ENCODE measurements at regions not wholly inside any gene's neighbourhood (a gene's known extent, or its start where the extent isn't known, plus 50 kb on each side); places are given as distances from the start of the nearest gene placed in this dataset.
A peak's percentile ranks its signal among the peaks of the same experiment; 100 is the strongest.

DNA sequence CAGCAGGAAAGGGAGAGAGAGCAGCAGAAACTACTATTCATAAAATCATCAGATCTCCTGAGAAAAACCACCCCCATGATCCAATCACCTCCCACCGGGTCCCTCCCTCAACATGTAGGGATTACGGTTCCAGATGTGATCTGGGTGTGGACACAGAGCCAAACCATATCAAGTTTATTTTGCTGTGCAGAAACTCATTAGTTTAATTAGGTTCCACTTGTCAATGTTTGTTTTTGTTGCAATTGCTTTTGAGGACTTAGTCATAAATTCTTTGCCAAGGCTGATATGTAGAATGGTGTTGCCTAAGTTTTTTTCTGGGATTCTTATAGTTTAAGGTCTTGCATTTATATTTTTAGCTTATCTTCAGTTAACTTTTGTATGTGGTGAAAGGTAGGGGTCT lies 422.0 kb upstream of the HS3ST5 start:
- TF ChIP-seq YY1 (IDR thresholded peaks at IDR 0.05; ENCODE audit: insufficient read depth, insufficient read length) (no peak), SUZ12 (IDR thresholded peaks at IDR 0.05; ENCODE audit: extremely low read depth, insufficient read depth, insufficient read length) (no peak), ZNF274 (IDR thresholded peaks at IDR 0.05; ENCODE audit: low read depth, low read length) (no peak)
- Histone ChIP-seq H3K4me1 (ENCODE audit: insufficient read depth, insufficient read length) (no peaks in the 10 kb centered on the region), H3K9ac (ENCODE audit: insufficient read length, low read depth) (no peak overlapping the region), H3K36me3 (ENCODE audit: insufficient read depth, insufficient read length, low read length) (no peaks in the 10 kb centered on the region), H3K4me3 (ENCODE audit: insufficient read length, low read depth) (no peak overlapping the region), H3K9me3 (ENCODE audit: insufficient read depth, low read length) (no peaks in the 10 kb centered on the region), H3K27me3 (ENCODE audit: insufficient read depth, insufficient read length) (no peaks in the 10 kb centered on the region)
- no peak for DNase-seq (ENCODE audit: low read depth, low spot score)

DNA sequence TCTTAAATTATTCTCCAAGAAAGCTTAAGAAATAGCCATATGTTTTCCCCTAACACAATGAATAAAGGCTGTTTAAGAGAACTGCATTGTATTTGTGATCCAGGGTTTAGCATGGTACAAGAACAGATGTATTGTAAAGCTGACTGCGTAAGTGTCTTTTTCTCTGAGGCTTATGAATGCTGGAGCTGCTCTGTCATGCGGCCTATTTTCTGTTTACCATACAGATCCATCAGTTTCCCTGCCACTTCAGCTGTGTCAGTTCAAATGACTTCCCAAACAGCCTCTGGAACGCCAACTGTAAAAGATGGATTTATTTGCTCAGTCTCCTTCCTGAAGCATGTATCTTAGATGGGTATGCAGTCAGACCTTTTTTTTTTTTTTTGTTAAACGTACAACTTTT lies 419.3 kb upstream of the HS3ST5 start:
- H3K27me3 ChIP-seq (ENCODE audit: insufficient read depth, insufficient read length) = no peaks in the 10 kb centered on the region
- H3K36me3 ChIP-seq (ENCODE audit: insufficient read depth, insufficient read length, low read length) = no peaks in the 10 kb centered on the region
- TF ChIP-seq SUZ12 (IDR thresholded peaks at IDR 0.05; ENCODE audit: extremely low read depth, insufficient read depth, insufficient read length) (no peak), ZNF274 (IDR thresholded peaks at IDR 0.05; ENCODE audit: low read depth, low read length) (no peak), YY1 (IDR thresholded peaks at IDR 0.05; ENCODE audit: insufficient read depth, insufficient read length) (no peak)
- no peak for DNase-seq (ENCODE audit: low read depth, low spot score)
- no peaks in the 10 kb centered on the region for H3K4me1 ChIP-seq (ENCODE audit: insufficient read depth, insufficient read length)
- H3K4me3 ChIP-seq (ENCODE audit: insufficient read length, low read depth) = no peak overlapping the region
- H3K9me3 ChIP-seq (ENCODE audit: insufficient read depth, low read length) = no peaks in the 10 kb centered on the region
- no peak overlapping the region for H3K9ac ChIP-seq (ENCODE audit: insufficient read length, low read depth)

DNA sequence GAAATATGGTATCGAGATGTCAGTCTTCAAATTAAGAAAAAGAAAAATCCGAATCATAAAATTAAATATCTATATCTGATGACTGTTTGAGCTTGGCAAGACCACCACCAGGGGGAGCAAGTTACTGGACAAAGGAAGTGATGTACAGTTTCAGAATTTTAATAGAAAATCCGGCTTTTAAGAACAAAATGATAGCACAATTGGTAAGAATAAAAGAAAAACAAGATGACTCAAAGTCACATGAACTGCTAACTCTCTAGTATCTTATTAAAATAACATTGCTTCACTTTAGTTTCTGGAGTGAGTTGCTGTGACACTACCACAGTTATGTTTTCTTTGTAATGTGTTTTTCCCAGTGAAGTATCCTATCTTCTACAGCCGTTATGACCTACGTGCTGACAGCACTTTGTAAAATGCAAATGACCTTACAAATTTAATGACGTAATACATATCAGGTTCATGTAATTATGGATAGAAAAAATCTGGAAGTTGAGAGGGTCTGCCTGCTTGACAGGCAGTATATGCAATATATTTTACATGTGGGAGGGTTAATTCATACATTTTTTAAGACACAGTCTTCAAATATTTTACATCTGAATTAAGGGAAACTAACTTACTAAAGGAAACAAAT lies 405.3 kb upstream of the HS3ST5 start:
- DNase-seq (ENCODE audit: low read depth, low spot score) = peak; percentile 2

GRCh38 chr6:114740547-114740946 lies 397.7 kb upstream of the HS3ST5 start:
- Histone ChIP-seq H3K36me3 (ENCODE audit: insufficient read depth, insufficient read length, low read length) (no peaks in the 10 kb centered on the region), H3K27me3 (ENCODE audit: insufficient read depth, insufficient read length) (no peaks in the 10 kb centered on the region), H3K9me3 (ENCODE audit: insufficient read depth, low read length) (no peaks in the 10 kb centered on the region), H3K4me3 (ENCODE audit: insufficient read length, low read depth) (no peak overlapping the region), H3K9ac (ENCODE audit: insufficient read length, low read depth) (no peak overlapping the region), H3K4me1 (ENCODE audit: insufficient read depth, insufficient read length) (no peaks in the 10 kb centered on the region)
- TF ChIP-seq YY1 (IDR thresholded peaks at IDR 0.05; ENCODE audit: insufficient read depth, insufficient read length) (no peak), SUZ12 (IDR thresholded peaks at IDR 0.05; ENCODE audit: extremely low read depth, insufficient read depth, insufficient read length) (no peak), ZNF274 (IDR thresholded peaks at IDR 0.05; ENCODE audit: low read depth, low read length) (no peak)
- no peak for DNase-seq (ENCODE audit: low read depth, low spot score)

More for the DNA sequence above, 405.3 kb upstream of the HS3ST5 start:
- H3K4me3 ChIP-seq (ENCODE audit: insufficient read length, low read depth) = no peak overlapping the region
- no peaks in the 10 kb centered on the region for H3K27me3 ChIP-seq (ENCODE audit: insufficient read depth, insufficient read length)
- no peaks in the 10 kb centered on the region for H3K4me1 ChIP-seq (ENCODE audit: insufficient read depth, insufficient read length)
- no peaks in the 10 kb centered on the region for H3K9me3 ChIP-seq (ENCODE audit: insufficient read depth, low read length)
- H3K36me3 ChIP-seq (ENCODE audit: insufficient read depth, insufficient read length, low read length) = no peaks in the 10 kb centered on the region
- no peak overlapping the region for H3K9ac ChIP-seq (ENCODE audit: insufficient read length, low read depth)
- no peak for TF ChIP-seq ZNF274 (IDR thresholded peaks at IDR 0.05; ENCODE audit: low read depth, low read length)
- TF ChIP-seq SUZ12 (IDR thresholded peaks at IDR 0.05; ENCODE audit: extremely low read depth, insufficient read depth, insufficient read length) = no peak
- no peak for TF ChIP-seq YY1 (IDR thresholded peaks at IDR 0.05; ENCODE audit: insufficient read depth, insufficient read length)

GRCh38 chr6:114739656-114740055 lies 396.8 kb upstream of the HS3ST5 start:
- no peak for DNase-seq (ENCODE audit: low read depth, low spot score)
- no peaks in the 10 kb centered on the region for H3K27me3 ChIP-seq (ENCODE audit: insufficient read depth, insufficient read length)
- no peak overlapping the region for H3K9ac ChIP-seq (ENCODE audit: insufficient read length, low read depth)
- TF ChIP-seq YY1 (IDR thresholded peaks at IDR 0.05; ENCODE audit: insufficient read depth, insufficient read length) = no peak
- no peak for TF ChIP-seq SUZ12 (IDR thresholded peaks at IDR 0.05; ENCODE audit: extremely low read depth, insufficient read depth, insufficient read length)
- no peak for TF ChIP-seq ZNF274 (IDR thresholded peaks at IDR 0.05; ENCODE audit: low read depth, low read length)
- no peak overlapping the region for H3K4me3 ChIP-seq (ENCODE audit: insufficient read length, low read depth)
- no peaks in the 10 kb centered on the region for H3K9me3 ChIP-seq (ENCODE audit: insufficient read depth, low read length)
- no peaks in the 10 kb centered on the region for H3K36me3 ChIP-seq (ENCODE audit: insufficient read depth, insufficient read length, low read length)
- no peaks in the 10 kb centered on the region for H3K4me1 ChIP-seq (ENCODE audit: insufficient read depth, insufficient read length)

GRCh38 chr6:114735025-114735735 lies 392.4 kb upstream of the HS3ST5 start:
- H3K27me3 ChIP-seq (ENCODE audit: insufficient read depth, insufficient read length) = no peaks in the 10 kb centered on the region
- H3K36me3 ChIP-seq (ENCODE audit: insufficient read depth, insufficient read length, low read length) = no peaks in the 10 kb centered on the region
- TF ChIP-seq SUZ12 (IDR thresholded peaks at IDR 0.05; ENCODE audit: extremely low read depth, insufficient read depth, insufficient read length) = no peak
- no peak for TF ChIP-seq YY1 (IDR thresholded peaks at IDR 0.05; ENCODE audit: insufficient read depth, insufficient read length)

GRCh38 chr6:114733596-114733995 lies 390.8 kb upstream of the HS3ST5 start:
- no peak overlapping the region for H3K4me3 ChIP-seq (ENCODE audit: insufficient read length, low read depth)
- TF ChIP-seq SUZ12 (IDR thresholded peaks at IDR 0.05; ENCODE audit: extremely low read depth, insufficient read depth, insufficient read length) (no peak), YY1 (IDR thresholded peaks at IDR 0.05; ENCODE audit: insufficient read depth, insufficient read length) (no peak), ZNF274 (IDR thresholded peaks at IDR 0.05; ENCODE audit: low read depth, low read length) (no peak)
- H3K4me1 ChIP-seq (ENCODE audit: insufficient read depth, insufficient read length) = no peaks in the 10 kb centered on the region
- no peaks in the 10 kb centered on the region for H3K36me3 ChIP-seq (ENCODE audit: insufficient read depth, insufficient read length, low read length)
- no peak overlapping the region for H3K9ac ChIP-seq (ENCODE audit: insufficient read length, low read depth)
- no peaks in the 10 kb centered on the region for H3K9me3 ChIP-seq (ENCODE audit: insufficient read depth, low read length)
- DNase-seq (ENCODE audit: low read depth, low spot score) = no peak
- no peaks in the 10 kb centered on the region for H3K27me3 ChIP-seq (ENCODE audit: insufficient read depth, insufficient read length)

More at GRCh38 chr6:114735025-114735735, 392.4 kb upstream of the HS3ST5 start:
- Histone ChIP-seq H3K9ac (ENCODE audit: insufficient read length, low read depth) (no peak overlapping the region), H3K9me3 (ENCODE audit: insufficient read depth, low read length) (no peaks in the 10 kb centered on the region), H3K4me1 (ENCODE audit: insufficient read depth, insufficient read length) (no peaks in the 10 kb centered on the region), H3K4me3 (ENCODE audit: insufficient read length, low read depth) (no peak overlapping the region)
- no peak for DNase-seq (ENCODE audit: low read depth, low spot score)
